Adrenal gland (tissue), 9 donors: ENCODE measurements at regions not wholly inside any gene's neighbourhood (a gene's known extent, or its start where the extent isn't known, plus 50 kb on each side); places are given as distances from the start of the nearest gene placed in this dataset.

Experiments used
- DNase-seq, 7 donors: peaks; one replicate each; pipeline ENCODE4 v3.0.0-alpha.2; 2019 to 2020
- H3K27ac ChIP-seq, 5 donors: fragments of 200-600 bp; sonication (generic) in 4 of 5; 1 replicate in 3 of 5; 2 replicates in 2 of 5; pipeline versions ENCODE4 v1.5.1 to v1.8.0; 2016 to 2020; ENCODE audit warnings: mild to moderate bottlenecking in 1 of 5
- H3K27me3 ChIP-seq: fragments of 200-600 bp; 2 replicates; pipeline ENCODE4 v1.8.0; 2021
- H3K36me3 ChIP-seq, 2 donors: fragments of 200-600 bp; replicated peaks in 1 of 2; 1 replicate in 1 of 2; 2 replicates in 1 of 2; pipeline versions ENCODE4 v1.5.1 to v1.8.0; 2018 to 2022
- H3K4me1 ChIP-seq, 2 donors: fragments of 200-600 bp; replicated peaks in 1 of 2; 1 replicate in 1 of 2; 2 replicates in 1 of 2; pipeline versions ENCODE4 v1.5.1 to v1.8.0; 2018 to 2021
- H3K4me3 ChIP-seq, 4 donors: fragments of 200-600 bp; sonication (generic) in 3 of 4; one replicate each; pipeline ENCODE4 v1.5.1; 2016 to 2018
- H3K9me3 ChIP-seq, 3 donors: fragments of 200-600 bp; sonication (generic) in 1 of 3; replicated peaks in 1 of 3; 1 replicate in 2 of 3; 2 replicates in 1 of 3; pipeline versions ENCODE4 v1.5.1 to v1.8.0; 2016 to 2021
- POLR2A ChIP-seq, 2 donors: fragments of 450-650 bp; IDR thresholded peaks; one replicate each; pipeline ENCODE4 v1.6.1; 2017; ENCODE audit warnings: antibody characterized with exemption in 2 of 2, mild to moderate bottlenecking in 2 of 2, moderate library complexity in 1 of 2
- WGBS, 4 donors: extraction: QIAGEN DNeasy Blood & Tissue Kit in 2 of 4; methylation state at CpG; one replicate each; pipeline versions ENCODE4 v1.1.5 to v1.1.7; 2013 to 2017; 5-methylcytosine and 5-hydroxymethylcytosine counted together
- intact Hi-C, 2 donors: fragments of 100-400 bp; cut with DNase I; formaldehyde crosslinking; loops; one replicate each; pipeline versions ENCODE4 v1.14.1 to v1.15.0; 2022 to 2023
- TF ChIP-seq, protein P1 (sequence below), 6 experiments: fragments of 450-650 bp in 4 of 6; fragments of 200-600 bp in 2 of 6; sonication (generic) in 1 of 6; IDR thresholded peaks; 1 replicate in 5 of 6; 2 replicates in 1 of 6; pipeline versions ENCODE4 v1.5.1 to v1.8.0; 2016 to 2021; ENCODE audit warnings: antibody characterized with exemption in 6 of 6, mild to moderate bottlenecking in 2 of 6, moderate library complexity in 1 of 6
- donor health status: healthy with polysubstance abuse.
- donor health status: Bipolar disorder and iron deficiency.
- donor health status: DM: yes; HTN: yes; CAD: no.
- donor health status: DM: no; HTN: no; CAD: no.
- donor health status: DM: no; HTN: no; CAD: no.

- Histone ChIP-seq H3K9me3 (no peaks in the 10 kb centered on the region), H3K27me3 (no peaks in the 10 kb centered on the region), H3K36me3 (no peaks in the 10 kb centered on the region), H3K27ac (no peak overlapping the region), H3K4me1 (no peaks in the 10 kb centered on the region), H3K4me3 (no peak overlapping the region)
- TF ChIP-seq POLR2A (IDR thresholded peaks at IDR 0.05), result no peak
- TF ChIP-seq, protein P1, sequence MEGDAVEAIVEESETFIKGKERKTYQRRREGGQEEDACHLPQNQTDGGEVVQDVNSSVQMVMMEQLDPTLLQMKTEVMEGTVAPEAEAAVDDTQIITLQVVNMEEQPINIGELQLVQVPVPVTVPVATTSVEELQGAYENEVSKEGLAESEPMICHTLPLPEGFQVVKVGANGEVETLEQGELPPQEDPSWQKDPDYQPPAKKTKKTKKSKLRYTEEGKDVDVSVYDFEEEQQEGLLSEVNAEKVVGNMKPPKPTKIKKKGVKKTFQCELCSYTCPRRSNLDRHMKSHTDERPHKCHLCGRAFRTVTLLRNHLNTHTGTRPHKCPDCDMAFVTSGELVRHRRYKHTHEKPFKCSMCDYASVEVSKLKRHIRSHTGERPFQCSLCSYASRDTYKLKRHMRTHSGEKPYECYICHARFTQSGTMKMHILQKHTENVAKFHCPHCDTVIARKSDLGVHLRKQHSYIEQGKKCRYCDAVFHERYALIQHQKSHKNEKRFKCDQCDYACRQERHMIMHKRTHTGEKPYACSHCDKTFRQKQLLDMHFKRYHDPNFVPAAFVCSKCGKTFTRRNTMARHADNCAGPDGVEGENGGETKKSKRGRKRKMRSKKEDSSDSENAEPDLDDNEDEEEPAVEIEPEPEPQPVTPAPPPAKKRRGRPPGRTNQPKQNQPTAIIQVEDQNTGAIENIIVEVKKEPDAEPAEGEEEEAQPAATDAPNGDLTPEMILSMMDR (IDR thresholded peaks at IDR 0.05), result no peak
- no peak for DNase-seq
- intact Hi-C loops, result no loop called here
- WGBS, 4 donors, result 72 to 84% (median 81%) methylated on average over 4 of the region's 4 CpGs
Observed at GRCh38 chr20:60232380-60232779, 274.2 kb downstream of the CDH26 start.

DNA sequence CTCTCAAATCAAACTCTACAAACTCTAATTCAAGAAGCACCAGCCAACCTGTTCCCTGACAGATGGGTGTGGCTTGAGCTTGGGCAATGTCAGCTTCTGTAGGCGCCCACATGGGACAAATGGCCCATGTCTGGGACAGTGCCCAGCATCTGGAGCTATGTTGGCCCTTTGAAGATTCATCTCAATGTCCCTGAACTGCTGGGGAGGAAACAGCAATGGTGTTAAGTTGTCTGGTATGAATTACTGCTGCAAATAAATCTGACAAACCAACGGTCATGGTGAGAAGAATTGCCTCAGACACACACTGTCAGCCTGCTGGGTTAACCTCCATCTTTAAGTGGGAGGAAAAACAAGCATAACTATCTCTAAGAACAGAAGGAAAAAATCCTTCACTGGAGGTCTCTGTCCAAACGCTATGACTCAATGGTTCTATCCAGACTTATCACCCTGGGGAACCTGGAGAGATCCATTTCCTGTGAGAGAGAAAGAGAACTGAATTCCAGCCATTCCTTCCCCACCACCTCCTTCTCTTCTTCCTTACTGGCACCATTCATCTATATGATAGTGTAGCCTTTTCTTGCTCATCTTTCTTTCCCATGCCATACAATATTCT, 274.9 kb downstream of the CDH26 start:
- TF ChIP-seq, protein P1 (IDR thresholded peaks at IDR 0.05), result no peak
- TF ChIP-seq POLR2A (IDR thresholded peaks at IDR 0.05), result no peak
- no peak overlapping the region for H3K27ac ChIP-seq
- DNase-seq, result no peak
- no peaks in the 10 kb centered on the region for H3K4me1 ChIP-seq
- 19 to 51% (median 26%) methylated on average over 3 of the region's 3 CpGs for WGBS, 4 donors
- H3K36me3 ChIP-seq, result no peaks in the 10 kb centered on the region
- no peaks in the 10 kb centered on the region for H3K27me3 ChIP-seq
- no peak overlapping the region for H3K4me3 ChIP-seq
- no peaks in the 10 kb centered on the region for H3K9me3 ChIP-seq
- intact Hi-C loops, result no loop called here

DNA sequence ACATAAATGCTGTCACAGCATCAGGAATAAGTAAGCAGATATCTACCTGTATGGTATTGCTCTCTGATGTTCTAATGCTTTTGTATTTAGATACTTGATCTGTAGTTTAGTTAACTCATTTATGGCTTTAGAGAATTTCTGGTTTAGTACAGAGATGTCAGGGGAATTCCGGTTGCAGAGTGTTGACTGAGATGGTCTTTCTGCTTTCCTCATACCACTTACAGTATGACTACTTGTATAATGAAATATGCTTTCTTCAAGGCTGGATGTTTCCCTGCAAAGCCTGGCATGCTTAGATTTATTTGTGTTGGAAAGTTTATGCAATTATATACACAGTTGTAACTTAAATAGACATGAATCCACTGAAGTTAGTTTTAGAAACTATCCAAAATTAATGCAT, 278.4 kb downstream of the CDH26 start:
- 52 to 73% (median 57%) methylated on average over 1 of the region's 1 CpG for WGBS, 4 donors
- TF ChIP-seq, protein P1 (IDR thresholded peaks at IDR 0.05), result no peak
- no peak for TF ChIP-seq POLR2A (IDR thresholded peaks at IDR 0.05)

GRCh38 chr20:60237981-60238380, 279.8 kb downstream of the CDH26 start:
- no peaks in the 10 kb centered on the region for H3K4me1 ChIP-seq
- intact Hi-C loops, result no loop called here
- no peaks in the 10 kb centered on the region for H3K36me3 ChIP-seq
- H3K27ac ChIP-seq, result no peak overlapping the region
- 74 to 88% (median 77%) methylated on average over 7 of the region's 7 CpGs for WGBS, 4 donors
- H3K9me3 ChIP-seq, result no peaks in the 10 kb centered on the region
- no peak overlapping the region for H3K4me3 ChIP-seq
- no peak for TF ChIP-seq POLR2A (IDR thresholded peaks at IDR 0.05)
- TF ChIP-seq, protein P1 (IDR thresholded peaks at IDR 0.05), result no peak
- DNase-seq, result no peak
- H3K27me3 ChIP-seq, result no peaks in the 10 kb centered on the region

More for the DNA sequence above, 278.4 kb downstream of the CDH26 start:
- no peak overlapping the region for H3K4me3 ChIP-seq
- DNase-seq, result no peak
- intact Hi-C loops, result no loop called here
- H3K27me3 ChIP-seq, result no peaks in the 10 kb centered on the region
- H3K27ac ChIP-seq, result no peak overlapping the region
- H3K9me3 ChIP-seq, result no peaks in the 10 kb centered on the region
- H3K4me1 ChIP-seq, result no peaks in the 10 kb centered on the region
- no peaks in the 10 kb centered on the region for H3K36me3 ChIP-seq
